GM19043 (cell line): ENCODE measurements at regions not wholly inside any gene's neighbourhood (a gene's known extent, or its start where the extent isn't known, plus 50 kb on each side); places are given as distances from the start of the nearest gene placed in this dataset.

Experiments used
- ATAC-seq: cut with Tn5 transposase; IDR thresholded peaks from one replicate; pipeline ENCODE4 v1.9.1; 2021; ENCODE audit warnings: low read depth; ENCODE audit not compliant: unreplicated experiment

DNA sequence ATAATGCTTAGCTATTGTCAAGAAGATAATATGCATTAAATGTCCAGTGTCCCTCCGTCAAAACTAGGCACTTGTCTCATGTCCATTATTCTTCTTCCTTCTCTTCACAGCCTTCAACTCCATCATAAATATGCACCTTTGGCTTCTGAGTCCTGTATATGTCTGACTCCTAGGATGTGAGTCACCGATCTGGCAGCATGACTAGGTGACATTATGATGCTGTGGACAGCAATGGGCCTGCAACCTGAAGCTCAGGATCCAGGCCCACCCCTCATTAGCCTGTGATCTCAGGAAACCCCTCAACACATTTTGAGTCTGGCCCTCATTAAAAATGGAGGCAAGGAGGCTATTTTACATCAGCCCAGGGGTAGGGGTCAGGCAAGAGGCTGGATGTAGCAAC, 362.5 kb upstream of the ZMIZ1 start:
- no peak for ATAC-seq

DNA sequence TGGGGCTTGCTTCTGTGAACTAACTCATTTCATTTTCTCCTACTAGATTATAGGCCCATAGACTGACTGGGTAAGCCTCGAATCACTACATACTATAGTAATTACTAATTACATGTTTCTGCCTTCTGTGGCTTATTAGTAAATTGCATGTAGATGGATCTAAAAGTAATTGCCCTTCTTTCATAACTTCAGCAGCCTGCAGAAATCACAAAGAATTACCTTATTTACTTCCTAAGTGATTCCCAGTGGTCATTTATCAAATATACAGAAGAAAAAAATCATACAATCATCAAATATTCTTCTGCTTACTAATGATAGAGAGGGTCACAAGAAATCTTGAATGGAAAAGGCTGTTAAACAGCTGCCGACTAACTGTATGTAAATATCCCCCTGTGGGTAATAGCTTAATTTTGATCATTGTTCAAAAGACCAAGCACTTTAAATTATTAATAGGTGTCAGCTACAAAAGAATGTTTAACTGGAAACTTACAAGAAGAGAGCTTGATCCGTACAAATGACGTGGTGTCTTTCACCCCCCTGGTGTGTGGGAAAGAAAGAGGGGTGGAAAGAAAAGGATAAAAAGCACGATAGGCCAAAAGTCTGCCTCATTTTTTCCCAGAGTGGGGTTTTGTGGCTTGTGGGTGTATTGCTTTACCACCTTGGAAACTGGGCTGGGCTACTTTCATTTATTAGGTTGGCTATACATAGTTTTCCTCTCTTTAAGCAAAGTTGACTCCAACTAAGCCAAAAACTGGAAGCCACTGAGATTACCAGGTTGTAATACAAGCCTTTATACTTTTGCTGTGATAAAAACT, 361.8 kb upstream of the ZMIZ1 start:
- no peak for ATAC-seq

DNA sequence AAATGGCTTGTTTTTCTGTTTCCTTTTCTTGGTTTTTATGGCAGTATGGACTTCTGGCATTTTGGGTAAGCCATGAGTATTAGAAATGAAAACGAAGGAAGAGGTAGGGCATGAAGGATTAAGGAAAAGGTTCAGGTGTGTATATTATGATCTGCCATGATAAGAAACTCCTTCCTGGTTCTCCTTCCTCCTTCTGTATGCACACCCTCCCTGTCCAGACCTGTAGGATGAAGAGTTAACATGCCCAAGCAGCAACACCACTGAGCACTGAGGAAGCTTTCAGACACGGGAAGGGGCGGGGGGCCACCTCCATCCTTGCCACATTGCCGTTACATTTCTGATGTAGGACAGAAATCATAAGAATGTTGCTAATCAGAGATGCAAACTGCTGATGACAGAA, 361.0 kb upstream of the ZMIZ1 start:
- ATAC-seq: no peak

DNA sequence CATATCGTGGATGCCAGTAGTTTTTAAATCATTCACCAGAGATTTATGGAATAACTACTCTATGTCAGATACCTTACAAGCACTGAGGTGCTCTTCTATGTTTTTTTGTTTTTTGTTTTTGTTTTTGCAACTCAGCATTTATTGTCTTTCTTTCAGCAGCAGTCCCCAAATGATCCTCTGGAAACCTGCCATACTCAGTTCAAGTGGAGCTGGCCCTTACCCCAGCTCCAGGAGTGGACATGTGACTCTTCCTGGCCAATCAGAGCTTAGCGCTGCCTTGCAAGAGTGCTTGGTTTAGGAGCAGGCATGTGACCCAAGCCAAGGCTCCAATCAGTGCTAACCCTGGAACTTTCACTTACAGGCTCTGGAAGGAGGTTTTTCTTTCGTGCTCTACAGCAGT, 356.6 kb upstream of the ZMIZ1 start:
- no peak for ATAC-seq

DNA sequence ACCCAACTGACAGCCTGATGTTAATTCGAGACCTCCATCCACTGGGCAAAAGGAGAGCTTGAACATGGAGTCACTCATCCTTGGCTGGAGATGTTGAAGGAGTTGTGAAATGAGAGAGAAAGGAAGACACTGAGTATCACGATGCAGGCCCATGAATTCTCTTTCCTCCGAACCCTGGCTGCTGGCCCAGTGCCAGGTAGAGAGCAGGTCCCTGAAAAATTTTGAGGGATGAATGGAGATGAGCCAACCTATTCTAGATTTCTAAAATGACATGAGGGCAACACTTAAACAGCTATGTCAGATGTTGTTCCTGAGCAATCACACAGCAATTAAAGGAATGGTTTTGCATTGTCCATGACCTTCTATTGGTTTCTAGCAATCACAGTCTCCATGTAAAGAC, 355.1 kb upstream of the ZMIZ1 start:
- ATAC-seq: no peak

DNA sequence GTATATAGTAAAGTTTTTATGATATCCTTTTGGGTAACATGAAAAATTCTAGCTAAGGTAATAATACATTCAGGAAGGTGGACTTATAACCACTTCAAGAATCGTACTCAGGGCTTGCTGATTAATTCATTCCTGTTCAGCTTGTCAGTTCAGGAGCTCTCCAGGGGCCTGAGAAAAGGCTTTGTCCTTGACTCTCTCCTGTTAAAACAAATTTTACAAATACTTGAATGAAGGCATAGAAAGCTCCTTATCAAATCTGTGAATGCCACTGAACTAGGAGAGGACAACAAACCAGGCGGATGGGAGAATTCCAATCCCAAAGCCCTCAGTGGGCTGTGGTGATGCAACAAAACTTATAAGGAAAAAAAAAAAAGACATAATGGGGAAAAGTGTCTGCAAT, 354.5 kb upstream of the ZMIZ1 start:
- ATAC-seq: no peak

DNA sequence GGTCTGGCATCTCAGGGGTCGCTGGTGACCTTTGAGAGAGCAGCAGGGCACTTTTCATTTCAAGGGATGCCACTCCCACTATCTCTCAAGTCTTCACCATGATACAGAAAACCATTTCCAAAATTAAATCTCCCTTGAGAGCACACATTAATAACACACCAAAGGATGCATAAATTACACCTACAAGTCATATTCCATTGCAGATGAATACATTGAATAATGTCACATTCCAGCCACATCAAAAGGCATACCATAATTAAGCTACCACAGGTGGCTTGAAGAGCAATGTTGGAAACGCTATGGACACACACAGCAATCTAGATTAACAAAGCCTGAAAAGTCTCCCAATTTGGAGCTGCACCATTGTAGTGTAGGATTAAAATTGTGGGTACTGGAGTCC, 353.3 kb upstream of the ZMIZ1 start:
- ATAC-seq: no peak

DNA sequence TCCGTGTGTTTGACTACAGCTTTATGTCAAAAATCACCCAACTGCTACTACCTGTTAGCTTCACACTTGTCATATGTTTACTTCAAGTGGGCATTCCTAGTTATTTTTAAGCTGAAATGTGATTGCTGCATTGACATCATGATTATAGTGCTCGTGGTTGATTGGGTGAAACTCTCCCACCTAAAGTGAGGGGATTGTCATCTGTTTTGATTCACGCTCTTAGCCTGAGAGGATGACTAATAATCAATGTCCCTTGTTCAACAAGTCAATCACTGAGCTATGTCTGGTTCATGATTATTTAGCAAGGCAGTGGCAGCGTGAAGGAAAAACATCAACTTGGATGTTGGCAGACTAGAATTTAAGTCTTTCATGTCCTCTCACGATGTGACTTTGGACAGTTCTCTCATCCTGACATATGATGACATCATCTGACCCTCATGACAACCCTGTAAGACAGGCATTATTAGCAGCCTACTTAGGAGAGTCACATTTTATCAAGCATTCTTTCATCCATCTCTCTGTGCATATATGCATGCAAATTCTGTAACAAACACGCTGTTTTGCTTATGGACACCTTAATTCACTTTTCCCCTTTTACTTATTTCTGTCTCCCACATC, 352.6 kb upstream of the ZMIZ1 start:
- ATAC-seq: no peak

DNA sequence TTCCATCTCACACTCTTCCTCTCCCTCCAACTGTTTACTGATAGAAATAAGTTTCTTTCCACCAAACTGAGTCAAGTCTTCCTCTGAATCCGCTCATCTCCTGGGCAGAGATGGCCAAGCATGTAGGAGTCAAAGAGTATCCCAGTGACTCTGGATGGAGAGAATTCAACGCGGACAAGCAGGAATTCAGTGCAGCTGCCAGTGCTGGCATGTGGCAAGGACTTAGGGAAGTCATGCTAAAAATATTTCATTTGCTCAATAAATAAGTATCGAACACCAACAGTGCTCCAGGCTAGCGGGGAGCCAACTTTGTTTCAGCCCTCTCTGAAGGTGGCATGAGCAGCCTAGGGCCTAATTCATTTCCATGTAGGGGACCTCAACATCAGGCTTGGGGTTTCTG, 351.6 kb upstream of the ZMIZ1 start:
- ATAC-seq: no peak

DNA sequence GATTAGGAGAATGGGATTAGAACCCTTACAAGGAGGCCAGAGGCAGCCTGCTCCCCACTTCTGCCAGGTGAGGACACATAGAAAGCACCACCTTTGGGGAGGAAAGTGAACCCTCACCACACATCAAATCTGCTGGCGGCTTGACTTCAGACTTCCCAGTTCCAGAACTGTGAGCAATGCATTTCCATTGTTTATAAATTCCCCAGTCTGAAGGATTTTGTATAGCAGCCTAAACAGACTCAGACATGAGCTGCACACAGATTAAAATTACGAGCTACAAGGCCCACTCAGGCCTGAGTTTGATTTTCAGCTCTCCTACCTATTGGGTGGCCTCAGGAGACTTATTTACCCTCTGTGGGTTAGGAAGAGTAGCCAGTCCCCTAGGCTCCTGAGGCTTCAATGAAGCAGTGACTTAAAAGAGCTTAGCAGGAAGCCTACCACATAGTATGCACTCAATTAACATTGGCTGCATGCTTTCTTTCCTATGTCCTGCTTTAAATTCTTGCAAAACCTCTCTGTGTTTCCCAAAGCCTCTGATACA, 350.7 kb upstream of the ZMIZ1 start:
- ATAC-seq: no peak

DNA sequence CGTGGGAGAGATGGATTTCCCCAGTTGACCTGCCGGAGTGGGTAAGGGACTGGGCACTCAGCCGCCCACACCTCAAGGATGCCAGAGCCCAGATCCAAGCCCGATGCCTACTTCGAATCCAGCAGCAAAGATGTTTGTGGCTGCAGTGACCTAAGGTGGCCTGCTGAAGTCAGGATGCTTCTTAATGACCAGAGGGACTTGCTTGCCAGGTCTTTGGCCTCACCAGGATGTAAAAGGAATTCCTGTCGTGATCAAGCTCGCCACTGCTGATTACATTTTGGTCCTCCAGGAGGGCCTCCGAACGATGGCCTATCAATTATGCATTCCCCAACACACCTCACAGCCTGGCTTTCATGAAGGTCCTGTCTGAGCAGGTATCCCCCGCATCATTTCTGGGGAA, 349.5 kb upstream of the ZMIZ1 start:
- no peak for ATAC-seq

DNA sequence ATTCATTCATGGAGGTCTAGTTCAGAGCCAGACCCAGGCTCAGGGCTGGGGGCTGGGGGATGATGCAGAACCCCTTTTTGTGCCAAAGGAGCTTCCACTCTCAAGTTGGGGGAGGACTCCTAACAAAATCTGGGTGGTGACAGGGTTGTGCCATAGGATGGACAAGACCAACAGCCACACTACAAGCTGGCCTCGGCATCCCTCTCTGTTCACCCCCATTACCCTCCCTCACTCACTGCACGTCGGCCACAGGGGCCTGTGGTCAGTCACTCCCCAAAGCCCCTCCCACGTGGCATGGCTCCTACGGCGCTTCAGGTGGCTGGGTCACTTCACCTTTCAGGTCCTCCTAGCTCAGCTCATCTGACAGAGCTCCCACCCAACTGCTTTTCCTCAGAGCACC, 348.7 kb upstream of the ZMIZ1 start:
- ATAC-seq: no peak

DNA sequence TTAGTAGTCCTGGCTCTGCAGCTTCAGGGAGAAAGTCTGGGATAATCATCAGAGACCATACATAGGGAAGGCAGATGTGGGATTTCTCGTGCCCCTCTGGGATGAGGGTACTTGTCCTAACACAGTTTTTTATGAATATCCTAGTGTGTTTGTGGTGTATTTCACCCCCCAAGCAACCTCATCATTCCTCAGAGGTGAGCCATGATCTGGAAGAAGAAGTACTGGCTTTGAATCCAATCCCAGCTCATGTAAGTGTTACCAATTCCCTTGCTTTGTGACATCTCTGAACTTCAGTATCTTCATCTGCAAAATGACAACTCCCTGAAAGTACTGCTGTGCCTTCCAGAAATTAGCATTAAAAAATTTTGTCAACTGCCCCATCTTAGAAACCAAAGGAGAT, 347.5 kb upstream of the ZMIZ1 start:
- no peak for ATAC-seq

DNA sequence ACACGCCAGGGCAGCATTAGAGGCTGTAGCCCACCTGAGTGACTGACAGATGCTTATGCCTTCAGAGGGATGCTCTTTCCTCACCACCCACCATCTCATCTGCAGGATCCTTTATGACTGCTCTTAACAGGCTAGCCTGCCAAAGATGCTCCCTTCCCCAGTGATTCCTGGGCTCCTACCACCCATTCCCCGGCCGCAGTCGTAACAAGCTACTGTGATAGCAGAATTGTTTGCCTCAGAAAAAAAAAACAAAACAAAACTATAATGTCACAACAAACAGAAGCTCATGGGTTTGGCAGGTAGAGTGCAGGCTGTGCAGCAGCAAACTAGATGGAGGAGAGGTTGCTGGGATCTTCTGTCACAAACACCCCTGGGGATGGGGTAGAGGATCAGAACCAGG, 343.9 kb upstream of the ZMIZ1 start:
- no peak for ATAC-seq

DNA sequence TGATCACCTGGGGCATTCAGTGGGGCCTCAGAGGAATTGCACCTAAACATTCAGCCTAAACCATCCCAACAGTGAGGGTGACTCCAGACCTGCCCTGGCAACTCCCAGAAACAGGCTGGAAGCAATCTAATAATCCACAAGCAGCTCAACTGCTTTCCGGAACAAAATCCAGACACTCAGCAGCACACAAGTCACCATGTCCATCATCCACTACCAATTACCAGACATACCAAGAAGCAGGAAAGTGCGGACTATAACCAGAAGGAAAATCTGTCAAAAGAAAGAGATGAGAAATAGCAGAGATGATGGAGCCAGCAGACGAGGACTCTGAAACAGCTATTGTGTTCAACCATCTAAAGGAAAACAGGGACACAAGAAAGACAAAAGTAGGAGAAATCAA, 342.6 kb upstream of the ZMIZ1 start:
- no peak for ATAC-seq

DNA sequence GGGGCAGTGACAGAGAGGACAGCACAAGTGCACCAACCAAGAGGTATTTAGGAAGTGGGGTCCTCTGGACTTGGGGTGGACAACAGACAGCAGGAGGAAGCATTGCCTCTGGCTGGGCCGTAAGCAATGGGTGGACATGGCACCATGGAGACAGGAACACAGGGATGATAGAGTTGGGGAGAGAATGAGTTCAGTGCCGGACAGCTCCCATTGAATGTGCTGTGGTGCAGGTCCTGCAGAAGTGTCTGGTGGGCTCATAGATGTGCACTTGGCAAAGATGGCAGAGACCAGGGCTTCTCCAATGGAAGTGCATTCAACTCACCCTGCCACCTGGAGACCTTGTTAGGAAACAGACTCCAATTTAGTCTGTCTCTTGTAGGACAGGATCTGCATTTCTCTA, 341.5 kb upstream of the ZMIZ1 start:
- ATAC-seq: no peak

DNA sequence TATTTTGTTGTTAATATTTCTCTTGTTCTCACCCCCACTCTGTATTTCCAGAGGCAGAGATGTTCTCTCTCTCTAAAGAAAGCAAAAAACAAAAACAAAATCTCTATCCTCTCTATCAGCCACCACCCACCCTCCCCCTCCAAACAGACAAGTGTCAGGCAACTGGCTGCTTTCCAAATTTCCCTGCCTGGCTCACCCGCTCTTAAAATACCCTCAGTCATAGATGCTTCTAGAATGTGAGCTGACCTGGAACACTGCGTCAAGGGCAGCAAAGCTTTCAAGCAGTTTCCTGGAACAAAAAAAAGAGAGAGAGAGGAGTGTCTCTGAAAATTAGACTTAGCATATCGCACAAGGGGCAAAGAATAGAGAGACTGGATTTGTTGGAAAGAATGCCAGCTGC, 341.0 kb upstream of the ZMIZ1 start:
- no peak for ATAC-seq

DNA sequence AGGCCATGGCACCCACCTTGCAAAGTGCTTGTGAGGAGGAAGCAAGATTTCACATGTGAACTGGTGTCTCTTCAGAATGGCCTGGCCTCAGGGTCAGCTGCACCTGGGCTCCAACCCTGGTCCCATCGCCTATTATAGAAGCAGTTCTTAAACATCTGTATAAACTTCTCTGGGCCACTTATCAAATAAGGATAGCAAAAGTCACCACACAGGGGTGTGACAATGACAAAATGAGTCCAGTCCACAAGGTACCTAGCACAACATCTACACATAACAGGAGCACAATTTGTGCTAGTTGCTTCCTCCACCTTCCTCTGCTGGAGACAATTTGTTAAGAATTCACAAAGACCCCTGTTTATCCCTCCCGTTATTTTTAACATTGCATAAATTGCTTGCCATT, 340.6 kb upstream of the ZMIZ1 start:
- no peak for ATAC-seq

DNA sequence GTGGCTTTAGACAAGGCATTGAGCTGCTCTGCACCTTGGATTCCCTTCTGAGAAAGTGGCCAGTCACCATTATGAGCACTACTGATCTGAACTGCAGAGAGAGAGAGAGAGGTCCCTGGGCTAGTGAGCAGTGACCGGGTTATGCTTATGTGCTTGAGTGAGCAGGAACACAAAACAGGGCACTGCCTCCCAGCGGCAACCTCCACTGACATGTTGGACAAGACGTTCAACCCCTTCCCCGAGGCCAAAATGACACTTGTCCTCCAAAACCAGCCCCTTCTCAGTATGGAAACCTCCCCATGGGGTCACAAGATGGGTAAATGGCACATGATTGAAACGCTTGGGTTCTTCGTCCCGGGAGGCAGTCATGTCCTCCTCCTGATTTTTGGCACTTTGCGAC, 339.4 kb upstream of the ZMIZ1 start:
- no peak for ATAC-seq

DNA sequence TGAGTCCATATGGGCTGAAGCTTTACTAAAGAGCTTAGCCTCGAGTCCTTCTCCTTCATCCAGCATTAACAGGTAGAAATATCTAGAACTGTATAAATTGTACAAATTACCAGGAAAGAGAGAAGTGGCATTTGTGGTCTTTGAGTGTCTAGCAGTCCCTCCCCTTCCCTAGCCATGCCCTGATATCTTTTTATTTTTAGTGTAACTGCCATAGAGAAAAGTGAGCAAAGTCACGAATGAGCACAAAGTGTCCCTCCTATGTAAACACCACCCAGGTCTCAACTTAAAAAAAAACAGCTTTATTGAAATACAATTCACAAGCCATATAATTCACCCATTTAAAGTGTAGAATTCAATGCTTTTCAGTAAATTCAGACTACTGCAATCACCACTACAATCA, 339.0 kb upstream of the ZMIZ1 start:
- ATAC-seq: no peak

DNA sequence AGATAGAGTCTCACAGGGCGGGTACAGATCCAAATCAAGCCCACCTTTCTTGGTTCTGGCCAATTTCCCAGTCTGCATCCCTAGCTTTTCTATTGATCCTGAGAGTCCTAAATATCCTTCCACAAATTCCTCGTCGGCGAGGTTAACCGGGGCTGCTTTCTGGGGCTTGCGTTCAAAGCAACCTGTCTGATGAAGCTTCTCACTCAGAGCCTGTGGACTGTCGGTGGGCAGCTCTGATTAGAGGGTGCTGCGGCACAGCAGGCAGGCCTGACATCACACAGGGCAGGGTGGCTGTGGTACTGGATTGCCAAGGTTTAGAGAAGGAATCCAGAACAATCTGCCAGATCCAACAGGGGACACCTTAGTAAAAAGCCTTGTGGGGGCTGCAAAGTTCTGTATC, 338.0 kb upstream of the ZMIZ1 start:
- ATAC-seq: no peak

DNA sequence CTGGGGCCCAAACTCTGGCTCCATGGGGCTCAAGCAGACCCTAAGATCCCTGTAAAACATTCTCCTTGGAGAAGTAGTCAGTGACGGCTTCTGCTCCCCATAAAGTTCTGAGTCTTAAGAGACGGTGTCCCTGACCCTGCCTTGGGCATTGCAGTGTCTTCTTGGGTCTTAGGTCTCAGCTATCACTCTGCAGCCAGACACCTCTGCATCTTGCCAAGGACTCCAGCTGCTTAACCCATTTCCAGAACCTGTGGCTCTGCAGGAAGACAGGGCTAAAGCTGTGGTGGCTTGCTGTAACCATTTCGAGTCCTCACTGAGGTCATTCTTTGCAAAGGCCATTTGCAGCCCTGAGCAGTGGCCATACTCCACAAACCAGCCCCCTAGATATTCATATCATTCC, 337.1 kb upstream of the ZMIZ1 start:
- no peak for ATAC-seq
